ENCODE measurements at regions not wholly inside any gene's neighbourhood (a gene's known extent, or its start where the extent isn't known, plus 50 kb on each side); places are given as distances from the start of the nearest gene placed in this dataset.
"Not testable (repeated sequence)": the region's sequence is repeated elsewhere in the genome, so short reads cannot be mapped to it uniquely, and the experiment has no call there.

DNA sequence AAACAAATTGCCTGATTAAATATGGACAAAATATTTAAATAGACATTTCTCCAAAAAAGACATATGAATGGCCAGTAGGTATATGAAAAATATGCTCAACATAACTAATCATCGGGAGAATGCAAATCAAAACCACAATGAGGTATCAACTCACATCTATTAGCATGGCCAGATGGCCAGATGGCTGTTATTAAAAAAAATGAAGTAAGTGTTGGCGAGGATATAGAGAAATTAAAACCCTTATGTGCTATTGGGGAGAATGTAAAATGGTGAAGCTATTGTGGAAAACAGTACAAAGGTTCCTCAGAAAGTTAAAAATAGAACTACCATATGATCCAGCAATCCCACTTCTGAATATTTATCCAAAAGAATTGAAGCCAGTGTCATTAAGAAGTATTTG lies 272.3 kb upstream of the ZNF804A start:
- no peak for DNase-seq
- Histone ChIP-seq H3K27ac (no peak overlapping the region), H3K36me3 (no peaks in the 10 kb centered on the region), H3K9me3 (no peaks in the 10 kb centered on the region), H3K4me1 (no peaks in the 10 kb centered on the region), H3K27me3 (no peaks in the 10 kb centered on the region), H3K4me3 (replicated peaks in 1 of 3) (no peak overlapping the region)
- 88 to 89% methylated on average over 2 of the region's 2 CpGs for WGBS, 2 donors
- intact Hi-C loops (cut with DNase I): no loop called here
- TF ChIP-seq, protein P1, sequence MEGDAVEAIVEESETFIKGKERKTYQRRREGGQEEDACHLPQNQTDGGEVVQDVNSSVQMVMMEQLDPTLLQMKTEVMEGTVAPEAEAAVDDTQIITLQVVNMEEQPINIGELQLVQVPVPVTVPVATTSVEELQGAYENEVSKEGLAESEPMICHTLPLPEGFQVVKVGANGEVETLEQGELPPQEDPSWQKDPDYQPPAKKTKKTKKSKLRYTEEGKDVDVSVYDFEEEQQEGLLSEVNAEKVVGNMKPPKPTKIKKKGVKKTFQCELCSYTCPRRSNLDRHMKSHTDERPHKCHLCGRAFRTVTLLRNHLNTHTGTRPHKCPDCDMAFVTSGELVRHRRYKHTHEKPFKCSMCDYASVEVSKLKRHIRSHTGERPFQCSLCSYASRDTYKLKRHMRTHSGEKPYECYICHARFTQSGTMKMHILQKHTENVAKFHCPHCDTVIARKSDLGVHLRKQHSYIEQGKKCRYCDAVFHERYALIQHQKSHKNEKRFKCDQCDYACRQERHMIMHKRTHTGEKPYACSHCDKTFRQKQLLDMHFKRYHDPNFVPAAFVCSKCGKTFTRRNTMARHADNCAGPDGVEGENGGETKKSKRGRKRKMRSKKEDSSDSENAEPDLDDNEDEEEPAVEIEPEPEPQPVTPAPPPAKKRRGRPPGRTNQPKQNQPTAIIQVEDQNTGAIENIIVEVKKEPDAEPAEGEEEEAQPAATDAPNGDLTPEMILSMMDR (IDR thresholded peaks at IDR 0.05): no peak
- no peak for TF ChIP-seq POLR2A (IDR thresholded peaks at IDR 0.05)

DNA sequence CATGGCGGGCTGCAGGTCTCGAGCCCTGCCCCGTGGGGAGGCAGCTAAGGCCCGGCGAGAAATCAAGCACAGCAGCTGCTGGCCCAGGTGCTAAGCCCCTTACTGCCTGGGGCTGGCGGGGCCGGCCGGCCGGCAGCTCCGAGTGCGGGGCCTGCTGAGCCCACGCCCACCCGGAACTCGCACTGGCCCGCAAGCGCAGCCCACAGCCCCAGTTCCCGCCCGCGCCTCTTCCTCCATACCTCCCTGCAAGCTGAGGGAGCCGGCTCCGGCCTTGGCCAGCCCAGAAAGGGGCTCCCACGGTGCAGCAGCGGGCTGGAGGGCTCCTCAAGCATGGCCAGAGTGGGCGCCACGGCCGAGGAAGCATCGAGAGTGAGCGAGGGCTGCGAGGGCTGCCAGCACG lies 270.5 kb upstream of the ZNF804A start:
- H3K27ac ChIP-seq; H3K36me3 ChIP-seq; H3K4me1 ChIP-seq; intact Hi-C loops (cut with DNase I); DNase-seq; H3K4me3 ChIP-seq (replicated peaks in 1 of 3); H3K27me3 ChIP-seq; H3K9me3 ChIP-seq: not testable (repeated sequence)
- WGBS, 2 donors: 83 to 96% methylated on average over 9 to 21 of the region's 30 CpGs

DNA sequence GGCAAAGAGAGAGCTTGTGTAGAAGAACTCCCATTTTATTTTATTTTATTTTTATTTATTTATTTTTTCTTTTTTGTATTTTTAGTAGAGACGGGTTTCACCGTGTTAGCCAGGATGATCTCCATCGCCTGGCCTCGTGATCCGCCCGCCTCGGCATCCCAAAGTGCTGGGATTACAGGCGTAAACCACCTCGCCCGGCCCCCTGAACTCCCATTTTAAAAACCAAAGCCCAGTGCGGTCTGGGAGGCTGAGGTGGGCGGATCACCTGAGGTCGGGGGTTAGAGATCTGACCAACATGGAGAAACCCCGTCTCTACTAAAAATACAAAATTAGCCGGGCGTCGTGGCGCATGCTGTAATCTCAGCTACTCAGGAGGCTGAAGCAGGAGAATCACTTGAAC lies 267.8 kb upstream of the ZNF804A start:
- H3K27ac ChIP-seq; intact Hi-C loops (cut with DNase I); H3K9me3 ChIP-seq; H3K27me3 ChIP-seq; DNase-seq; H3K36me3 ChIP-seq; H3K4me1 ChIP-seq; H3K4me3 ChIP-seq (replicated peaks in 1 of 3): not testable (repeated sequence)
- WGBS, 2 donors: 96% methylated on average over 18 of the region's 18 CpGs

DNA sequence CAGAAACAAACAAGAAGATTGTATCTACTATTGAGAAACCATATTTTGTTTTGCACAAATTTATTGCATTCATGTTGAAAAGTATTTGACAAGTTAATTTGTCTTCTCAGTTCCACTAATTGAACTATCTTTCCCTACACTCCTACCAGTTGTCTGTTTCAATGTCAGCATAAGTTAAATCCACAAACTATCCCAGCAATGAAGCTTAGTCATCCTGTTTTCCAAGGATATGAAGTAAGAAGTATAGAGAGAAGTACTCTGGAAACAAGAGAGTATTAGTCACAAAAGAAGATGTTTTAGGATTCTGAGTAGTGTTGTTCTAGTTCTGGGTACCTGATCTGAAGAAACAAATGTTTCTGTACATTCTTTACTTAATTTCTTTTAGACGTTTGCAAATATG lies 261.6 kb upstream of the ZNF804A start:
- Histone ChIP-seq H3K27ac (no peak overlapping the region), H3K27me3 (no peaks in the 10 kb centered on the region), H3K36me3 (no peaks in the 10 kb centered on the region), H3K4me1 (no peaks in the 10 kb centered on the region), H3K9me3 (no peaks in the 10 kb centered on the region), H3K4me3 (replicated peaks in 1 of 3) (no peak overlapping the region)
- TF ChIP-seq, protein P1 (IDR thresholded peaks at IDR 0.05): no peak
- no peak for TF ChIP-seq POLR2A (IDR thresholded peaks at IDR 0.05)
- no peak for DNase-seq
- intact Hi-C loops (cut with DNase I): no loop called here
- 38 to 47% methylated on average over 1 of the region's 1 CpG for WGBS, 2 donors

DNA sequence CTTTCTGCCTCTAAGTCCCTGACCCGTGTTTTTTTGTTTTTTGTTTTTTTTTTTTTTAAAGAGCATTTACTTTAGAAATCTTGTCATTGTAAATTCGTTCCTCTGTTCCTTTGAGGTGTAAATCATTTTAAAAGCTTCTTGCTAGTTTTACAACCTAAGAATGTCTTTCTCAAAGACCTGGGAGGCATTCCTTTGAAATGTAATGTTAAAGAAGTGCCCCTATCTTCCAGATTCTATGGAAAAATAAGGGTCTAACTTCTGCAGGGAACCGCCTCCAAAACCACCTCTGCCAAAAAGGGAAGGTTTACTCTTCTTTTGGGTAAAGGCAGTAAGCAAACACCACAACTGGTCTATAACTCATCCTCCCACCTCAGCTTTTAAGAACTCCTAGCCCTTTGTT lies 259.6 kb upstream of the ZNF804A start:
- intact Hi-C loops (cut with DNase I): no loop called here
- Histone ChIP-seq H3K27ac (no peak overlapping the region), H3K27me3 (no peaks in the 10 kb centered on the region), H3K4me3 (replicated peaks in 1 of 3) (no peak overlapping the region), H3K36me3 (no peaks in the 10 kb centered on the region), H3K9me3 (no peaks in the 10 kb centered on the region), H3K4me1 (no peaks in the 10 kb centered on the region)
- TF ChIP-seq, protein P1 (IDR thresholded peaks at IDR 0.05): no peak
- TF ChIP-seq POLR2A (IDR thresholded peaks at IDR 0.05): no peak
- no peak for DNase-seq
- WGBS, 2 donors: 31% methylated on average over 3 of the region's 3 CpGs

DNA sequence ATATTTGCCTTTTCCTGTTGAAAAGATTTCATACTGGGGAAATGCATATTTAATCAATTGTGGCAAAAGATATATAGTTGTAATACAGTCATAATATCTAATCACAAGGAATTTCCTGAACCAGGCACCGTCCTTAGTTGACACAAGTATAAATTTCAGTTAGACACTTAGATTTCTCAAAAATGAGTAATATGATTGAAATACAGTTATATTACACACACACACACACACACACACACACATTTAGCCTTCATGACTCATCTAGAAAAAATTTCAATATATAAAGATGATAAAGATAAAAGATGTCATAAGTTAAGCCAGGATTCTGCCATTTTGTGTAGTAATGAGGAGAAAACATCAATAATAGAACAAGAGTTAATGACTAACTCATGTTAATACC lies 258.4 kb upstream of the ZNF804A start:
- WGBS, 2 donors: 80 to 86% methylated on average over 1 of the region's 1 CpG
- H3K4me3 ChIP-seq (replicated peaks in 1 of 3): no peak overlapping the region

More for the DNA sequence above, 258.4 kb upstream of the ZNF804A start:
- H3K9me3 ChIP-seq: no peaks in the 10 kb centered on the region
- no peak overlapping the region for H3K27ac ChIP-seq
- TF ChIP-seq, protein P1 (IDR thresholded peaks at IDR 0.05): no peak
- TF ChIP-seq POLR2A (IDR thresholded peaks at IDR 0.05): no peak
- H3K27me3 ChIP-seq: no peaks in the 10 kb centered on the region
- intact Hi-C loops (cut with DNase I): no loop called here
- no peaks in the 10 kb centered on the region for H3K4me1 ChIP-seq
- no peaks in the 10 kb centered on the region for H3K36me3 ChIP-seq
- no peak for DNase-seq

Measured in thyroid gland (tissue), 4 donors.